GM18909 (cell line): ENCODE measurements at regions not wholly inside any gene's neighbourhood (a gene's known extent, or its start where the extent isn't known, plus 50 kb on each side); places are given as distances from the start of the nearest gene placed in this dataset.
"Not testable (repeated sequence)": the region's sequence is repeated elsewhere in the genome, so short reads cannot be mapped to it uniquely, and the experiment has no call there.

ENCODE experiments used
- ATAC-seq: cut with Tn5 transposase; IDR thresholded peaks from one replicate; pipeline ENCODE4 v1.9.1; 2021; ENCODE audit warnings: mild to moderate bottlenecking; ENCODE audit not compliant: unreplicated experiment, poor library complexity

GRCh38 chr5:42066131-42066530 is 141.1 kb downstream of the FBXO4 start:
- ATAC-seq: no peak

GRCh38 chr5:42074353-42074752 is 149.3 kb downstream of the FBXO4 start:
- no peak for ATAC-seq

- no peak for ATAC-seq
Observed at GRCh38 chr5:42089705-42090104, 164.6 kb downstream of the FBXO4 start.

GRCh38 chr5:42090162-42090561 is 165.1 kb downstream of the FBXO4 start:
- ATAC-seq: no peak

GRCh38 chr5:42099846-42100245 is 174.8 kb downstream of the FBXO4 start:
- not testable (repeated sequence) for ATAC-seq

- ATAC-seq: no peak
Observed at GRCh38 chr5:42108468-42108867, 183.4 kb downstream of the FBXO4 start.

- ATAC-seq: no peak
Observed at GRCh38 chr5:42109006-42109572, 184.0 kb downstream of the FBXO4 start.

GRCh38 chr5:42115721-42116120 is 190.6 kb downstream of the FBXO4 start:
- not testable (repeated sequence) for ATAC-seq

GRCh38 chr5:42120070-42120469 is 195.0 kb downstream of the FBXO4 start:
- ATAC-seq: no peak

- ATAC-seq: no peak
Observed at GRCh38 chr5:42121401-42121800, 196.3 kb downstream of the FBXO4 start.

- ATAC-seq: no peak
Observed at GRCh38 chr5:42131081-42131480, 206.0 kb downstream of the FBXO4 start.

- ATAC-seq: no peak
Observed at GRCh38 chr5:42143361-42143760, 218.3 kb downstream of the FBXO4 start.

- ATAC-seq: no peak
Observed at GRCh38 chr5:42148813-42149212, 223.7 kb downstream of the FBXO4 start.

- ATAC-seq: no peak
Observed at GRCh38 chr5:42157215-42157614, 232.1 kb downstream of the FBXO4 start.

GRCh38 chr5:42163083-42163482 is 238.0 kb downstream of the FBXO4 start:
- ATAC-seq: no peak

- no peak for ATAC-seq
Observed at GRCh38 chr5:42168091-42168670, 243.1 kb downstream of the FBXO4 start.

- ATAC-seq: not testable (repeated sequence)
Observed at GRCh38 chr5:42176118-42176517, 247.1 kb upstream of the GHR start.

- not testable (repeated sequence) for ATAC-seq
Observed at GRCh38 chr5:42179843-42180242, 243.4 kb upstream of the GHR start.

- ATAC-seq: no peak
Observed at GRCh38 chr5:42216904-42217303, 206.3 kb upstream of the GHR start.

GRCh38 chr5:42217791-42218190 is 205.4 kb upstream of the GHR start:
- ATAC-seq: no peak

- ATAC-seq: no peak
Observed at GRCh38 chr5:42225009-42225408, 198.2 kb upstream of the GHR start.

GRCh38 chr5:42228279-42228678 is 195.0 kb upstream of the GHR start:
- ATAC-seq: no peak
